Esophagus muscularis mucosa (tissue), 4 donors: ENCODE measurements at regions not wholly inside any gene's neighbourhood (a gene's known extent, or its start where the extent isn't known, plus 50 kb on each side); places are given as distances from the start of the nearest gene placed in this dataset.

ENCODE experiments used
- DNase-seq: peaks from one replicate; pipeline ENCODE4 v3.0.0-alpha.2; 2017; ENCODE audit errors: extremely low spot score
- H3K27ac ChIP-seq, 4 donors: fragments of 200-600 bp; sonication (generic); replicated peaks in 1 of 4; 1 replicate in 3 of 4; 2 replicates in 1 of 4; pipeline ENCODE4 v1.5.1; 2016 to 2019; ENCODE audit warnings: mild to moderate bottlenecking in 1 of 4
- H3K27me3 ChIP-seq, 4 donors: fragments of 200-600 bp; sonication (generic); one replicate each; pipeline versions ENCODE4 v1.5.1 to v1.6.0; 2016 to 2019
- H3K36me3 ChIP-seq, 4 donors: fragments of 200-600 bp; sonication (generic); one replicate each; pipeline ENCODE4 v1.5.1; 2016 to 2019
- H3K4me1 ChIP-seq, 4 donors: fragments of 200-600 bp; sonication (generic); one replicate each; pipeline ENCODE4 v1.5.1; 2016 to 2019
- H3K4me3 ChIP-seq, 4 donors: fragments of 200-600 bp; sonication (generic); 1 replicate in 2 of 4; 2 replicates in 2 of 4; pipeline ENCODE4 v1.5.1; 2016 to 2019; ENCODE audit warnings: mild to moderate bottlenecking in 4 of 4, moderate library complexity in 1 of 4
- H3K9me3 ChIP-seq, 4 donors: fragments of 200-600 bp; sonication (generic); 1 replicate in 3 of 4; 2 replicates in 1 of 4; pipeline ENCODE4 v1.5.1; 2016 to 2019
- CTCF ChIP-seq, 3 experiments: fragments of 200-600 bp in 2 of 3; fragments of 450-650 bp in 1 of 3; sonication (generic) in 2 of 3; IDR thresholded peaks; one replicate each; pipeline ENCODE4 v1.5.1; 2017 to 2019; ENCODE audit warnings: antibody characterized with exemption in 3 of 3, mild to moderate bottlenecking in 2 of 3, moderate library complexity in 1 of 3
- EP300 ChIP-seq: sonication (generic); formaldehyde crosslinking; IDR thresholded peaks from one replicate; pipeline ENCODE4 v1.6.1; 2017; ENCODE audit warnings: antibody characterized with exemption
- POLR2A ChIP-seq: fragments of 450-650 bp; IDR thresholded peaks from one replicate; pipeline ENCODE4 v1.6.1; 2017; ENCODE audit warnings: antibody characterized with exemption, moderate library complexity, mild to moderate bottlenecking, low read depth
- POLR2AphosphoS5 ChIP-seq, 2 donors: sonication (generic); formaldehyde crosslinking; IDR thresholded peaks; one replicate each; pipeline ENCODE4 v1.6.1; 2017; ENCODE audit warnings: antibody characterized with exemption in 2 of 2
- WGBS: methylation state at CpG from one replicate; pipeline ENCODE4 v1.1.5; 2018; 5-methylcytosine and 5-hydroxymethylcytosine counted together
- intact Hi-C: fragments of 100-400 bp; cut with DNase I; formaldehyde crosslinking; loops from one replicate; pipeline ENCODE4 v1.15.1; 2023

GRCh38 chr7:3236268-3236667 is 64.8 kb upstream of the SDK1 start:
- Histone ChIP-seq H3K27ac (no peak overlapping the region), H3K4me1 (peaks cover 0 to 5% (median 0%) of the 10 kb centered on the region in 4 donors), H3K27me3 (peaks cover 0 to 4% (median 0%) of the 10 kb centered on the region in 4 donors), H3K9me3 (peaks cover 0 to 15% (median 9%) of the 10 kb centered on the region in 4 donors), H3K4me3 (no peak overlapping the region), H3K36me3 (no peaks in the 10 kb centered on the region)
- intact Hi-C loops, result no loop called here
- peak; percentile 34 for DNase-seq
- TF ChIP-seq POLR2A, result no peak
- no peak for TF ChIP-seq CTCF (IDR thresholded peaks at IDR 0.05)
- no peak for TF ChIP-seq POLR2AphosphoS5 (IDR thresholded peaks at IDR 0.05)
- no peak for TF ChIP-seq EP300

GRCh38 chr7:3238525-3239210 is 62.4 kb upstream of the SDK1 start:
- no peak for TF ChIP-seq POLR2A
- no peak for TF ChIP-seq CTCF (IDR thresholded peaks at IDR 0.05)
- no peak for TF ChIP-seq EP300
- TF ChIP-seq POLR2AphosphoS5 (IDR thresholded peaks at IDR 0.05), result no peak
- H3K27ac ChIP-seq, result no peak overlapping the region
- intact Hi-C loops, result no loop called here

GRCh38 chr7:3239291-3239691 is 61.8 kb upstream of the SDK1 start:
- no peaks in the 10 kb centered on the region for H3K27me3 ChIP-seq
- H3K36me3 ChIP-seq, result no peaks in the 10 kb centered on the region
- 74% methylated on average over 12 of the region's 12 CpGs for WGBS
- intact Hi-C loops, result no loop called here
- no peak for TF ChIP-seq POLR2A
- no peak for TF ChIP-seq CTCF (IDR thresholded peaks at IDR 0.05)
- no peak for TF ChIP-seq POLR2AphosphoS5 (IDR thresholded peaks at IDR 0.05)
- TF ChIP-seq EP300, result no peak
- peak; percentile 77 for DNase-seq
- no peak overlapping the region for H3K4me3 ChIP-seq
- H3K27ac ChIP-seq, result no peak overlapping the region
- no peaks in the 10 kb centered on the region for H3K4me1 ChIP-seq
- H3K9me3 ChIP-seq, result peaks cover 0 to 15% (median 9%) of the 10 kb centered on the region in 4 donors

More at GRCh38 chr7:3238525-3239210, 62.4 kb upstream of the SDK1 start:
- H3K27me3 ChIP-seq, result peaks cover 0 to 4% (median 0%) of the 10 kb centered on the region in 4 donors
- no peak overlapping the region for H3K4me3 ChIP-seq
- H3K4me1 ChIP-seq, result no peaks in the 10 kb centered on the region
- peaks cover 0 to 15% (median 9%) of the 10 kb centered on the region in 4 donors for H3K9me3 ChIP-seq
- peak; percentile 55 for DNase-seq
- no peaks in the 10 kb centered on the region for H3K36me3 ChIP-seq
- 87% methylated on average over 3 of the region's 3 CpGs for WGBS

GRCh38 chr7:3240826-3241430 is 60.1 kb upstream of the SDK1 start:
- peaks cover 0 to 12% (median 8%) of the 10 kb centered on the region in 4 donors for H3K9me3 ChIP-seq
- TF ChIP-seq POLR2A, result no peak
- no peak for TF ChIP-seq POLR2AphosphoS5 (IDR thresholded peaks at IDR 0.05)
- TF ChIP-seq EP300, result no peak
- TF ChIP-seq CTCF (IDR thresholded peaks at IDR 0.05), result no peak
- intact Hi-C loops, result no loop called here
- 88% methylated on average over 25 of the region's 25 CpGs for WGBS
- H3K27me3 ChIP-seq, result no peaks in the 10 kb centered on the region
- no peak overlapping the region for H3K27ac ChIP-seq
- H3K4me1 ChIP-seq, result peaks cover 0 to 3% (median 0%) of the 10 kb centered on the region in 4 donors
- DNase-seq, result peak; percentile 74
- H3K36me3 ChIP-seq, result no peaks in the 10 kb centered on the region
- no peak overlapping the region for H3K4me3 ChIP-seq
